ENCODE measurements at regions not wholly inside any gene's neighbourhood (a gene's known extent, or its start where the extent isn't known, plus 50 kb on each side); places are given as distances from the start of the nearest gene placed in this dataset.
"Not testable (repeated sequence)": the region's sequence is repeated elsewhere in the genome, so short reads cannot be mapped to it uniquely, and the experiment has no call there.

DNA sequence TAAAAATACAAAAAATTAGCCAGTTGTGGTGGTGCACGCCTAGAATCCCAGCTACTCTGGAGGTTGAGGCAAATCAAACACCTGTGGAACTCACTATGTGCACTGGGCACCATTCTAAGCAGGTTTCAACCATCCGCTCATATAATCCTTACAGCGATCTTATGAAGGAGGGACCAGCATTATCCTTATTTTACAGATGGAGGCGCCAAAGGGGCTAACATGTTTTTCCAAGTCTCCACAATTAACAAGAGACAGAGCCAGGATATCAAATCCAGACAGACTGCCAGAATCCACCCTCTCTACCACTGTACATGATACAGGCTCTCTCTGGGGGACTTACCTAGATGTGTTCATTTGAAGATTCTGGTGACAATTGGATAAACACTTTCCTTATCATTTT, 479.0 kb downstream of the XYLT1 start:
- H3K27ac ChIP-seq (ENCODE audit: low read length), result no peak overlapping the region
- no peaks in the 10 kb centered on the region for H4K20me1 ChIP-seq (ENCODE audit: insufficient read depth, low read depth, low read length)
- DNase-seq, result no peak
- H3K4me3 ChIP-seq (ENCODE audit: low read length), result no peak overlapping the region
- no peaks in the 10 kb centered on the region for H3K9me2 ChIP-seq (replicated peaks; ENCODE audit: insufficient read depth, low read length)
- no peak overlapping the region for H2AFZ ChIP-seq (ENCODE audit: low read length)
- no peak overlapping the region for H3K9ac ChIP-seq (ENCODE audit: low read length)
- H3K36me3 ChIP-seq (ENCODE audit: insufficient read depth, low read length), result no peaks in the 10 kb centered on the region
- no peaks in the 10 kb centered on the region for H3K79me2 ChIP-seq (ENCODE audit: low read length)
- no peak overlapping the region for H3K4me2 ChIP-seq (ENCODE audit: low read depth, low read length, poor library complexity, severe bottlenecking)
- H3K9me3 ChIP-seq (ENCODE audit: low read length), result no peaks in the 10 kb centered on the region
- H3K27me3 ChIP-seq (ENCODE audit: low read length), result no peaks in the 10 kb centered on the region
- no peaks in the 10 kb centered on the region for H3K4me1 ChIP-seq (ENCODE audit: low read length)

DNA sequence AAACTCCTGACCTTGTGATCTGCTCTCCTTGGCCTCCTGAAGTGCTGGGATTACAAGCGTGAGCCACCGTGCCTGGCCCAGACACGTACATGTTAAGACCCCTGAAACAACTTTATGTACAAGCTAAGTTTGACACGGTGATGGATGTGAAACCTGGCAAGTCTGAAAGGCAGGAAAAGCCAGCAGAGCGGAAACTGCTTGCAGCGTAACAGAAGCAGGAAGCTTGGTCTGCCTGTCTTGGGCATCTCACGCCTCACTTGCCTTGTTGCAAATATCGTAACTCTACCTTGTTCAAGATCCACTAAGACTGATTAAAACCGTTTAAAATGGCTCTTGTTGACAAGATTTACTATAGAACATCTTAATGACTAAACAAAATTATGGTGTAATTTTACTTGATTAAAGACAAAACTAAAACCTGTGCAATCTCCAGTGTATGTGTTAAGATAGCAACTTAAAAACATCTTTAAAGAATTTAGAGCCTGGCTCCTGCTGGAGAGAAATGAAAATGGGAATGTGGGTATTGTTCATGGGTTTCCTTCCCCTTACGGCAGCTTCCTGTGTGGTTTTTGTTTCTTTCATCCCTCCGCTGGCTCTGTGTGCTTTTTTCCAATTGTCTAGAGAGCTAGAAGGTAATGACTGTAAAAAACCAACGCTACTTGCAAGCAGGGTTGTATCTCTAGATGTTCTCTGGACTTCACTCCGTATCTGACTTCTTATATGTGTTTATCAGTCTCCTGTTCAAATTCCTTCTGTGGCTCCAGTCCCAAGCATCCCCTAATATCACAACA, 477.6 kb downstream of the XYLT1 start:
- no peak overlapping the region for H3K4me2 ChIP-seq (ENCODE audit: low read depth, low read length, poor library complexity, severe bottlenecking)
- no peak overlapping the region for H2AFZ ChIP-seq (ENCODE audit: low read length)
- H3K9ac ChIP-seq (ENCODE audit: low read length), result no peak overlapping the region
- H3K9me2 ChIP-seq (replicated peaks; ENCODE audit: insufficient read depth, low read length), result no peaks in the 10 kb centered on the region
- no peaks in the 10 kb centered on the region for H3K27me3 ChIP-seq (ENCODE audit: low read length)
- no peaks in the 10 kb centered on the region for H4K20me1 ChIP-seq (ENCODE audit: insufficient read depth, low read depth, low read length)
- no peak for DNase-seq
- no peak overlapping the region for H3K27ac ChIP-seq (ENCODE audit: low read length)
- H3K79me2 ChIP-seq (ENCODE audit: low read length), result no peaks in the 10 kb centered on the region
- H3K9me3 ChIP-seq (ENCODE audit: low read length), result no peaks in the 10 kb centered on the region
- no peak overlapping the region for H3K4me3 ChIP-seq (ENCODE audit: low read length)
- no peaks in the 10 kb centered on the region for H3K36me3 ChIP-seq (ENCODE audit: insufficient read depth, low read length)
- no peaks in the 10 kb centered on the region for H3K4me1 ChIP-seq (ENCODE audit: low read length)

DNA sequence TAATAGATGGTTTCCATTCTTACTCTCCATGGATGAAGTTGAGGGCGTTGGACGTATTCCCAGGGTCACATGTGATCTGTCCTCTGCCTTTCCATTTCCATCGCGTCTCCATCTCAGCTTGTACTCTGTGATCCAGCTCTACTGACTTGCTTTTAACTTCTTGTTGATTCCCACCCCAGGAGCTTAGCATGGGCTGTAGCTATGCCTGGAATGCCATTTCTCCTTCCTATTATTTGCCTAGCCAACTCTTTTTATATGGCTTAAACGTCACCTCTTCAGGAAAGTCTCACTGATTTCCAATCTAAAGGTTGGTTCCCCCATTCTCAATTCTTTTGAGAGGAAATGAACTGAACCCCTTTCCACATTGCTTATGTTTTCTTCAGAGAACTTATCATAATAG, 475.9 kb downstream of the XYLT1 start:
- Histone ChIP-seq H3K27ac (ENCODE audit: low read length) (no peak overlapping the region), H3K4me1 (ENCODE audit: low read length) (no peaks in the 10 kb centered on the region), H2AFZ (ENCODE audit: low read length) (no peak overlapping the region), H3K9me3 (ENCODE audit: low read length) (no peaks in the 10 kb centered on the region), H3K4me3 (ENCODE audit: low read length) (no peak overlapping the region), H3K9ac (ENCODE audit: low read length) (no peak overlapping the region), H3K36me3 (ENCODE audit: insufficient read depth, low read length) (no peaks in the 10 kb centered on the region), H3K4me2 (ENCODE audit: low read depth, low read length, poor library complexity, severe bottlenecking) (no peak overlapping the region), H3K27me3 (ENCODE audit: low read length) (no peaks in the 10 kb centered on the region), H3K79me2 (ENCODE audit: low read length) (no peaks in the 10 kb centered on the region), H3K9me2 (replicated peaks; ENCODE audit: insufficient read depth, low read length) (no peaks in the 10 kb centered on the region), H4K20me1 (ENCODE audit: insufficient read depth, low read depth, low read length) (no peaks in the 10 kb centered on the region)
- DNase-seq, result no peak

DNA sequence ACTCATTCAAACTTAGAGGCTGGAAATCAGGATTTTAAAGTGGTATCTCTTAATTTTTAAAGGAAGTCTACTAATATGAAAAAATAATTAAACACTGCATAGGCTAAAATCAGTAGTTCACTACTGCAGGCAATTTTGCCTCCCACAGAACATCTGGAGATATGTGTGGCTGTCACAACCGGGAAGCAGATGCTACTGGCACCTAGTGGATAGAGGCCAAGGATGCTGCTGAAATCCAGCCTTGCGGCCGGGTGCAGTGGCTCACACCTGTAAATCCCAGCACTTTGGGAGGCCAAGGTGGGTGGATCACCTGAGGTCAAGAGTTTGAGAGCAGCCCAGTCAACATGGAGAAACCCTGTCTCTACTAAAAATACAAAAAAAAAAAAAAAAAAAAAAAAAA, 473.9 kb downstream of the XYLT1 start:
- H3K4me2 ChIP-seq (ENCODE audit: low read depth, low read length, poor library complexity, severe bottlenecking), result no peak overlapping the region
- no peaks in the 10 kb centered on the region for H3K9me3 ChIP-seq (ENCODE audit: low read length)
- no peak overlapping the region for H3K27ac ChIP-seq (ENCODE audit: low read length)
- no peak overlapping the region for H3K4me3 ChIP-seq (ENCODE audit: low read length)
- no peaks in the 10 kb centered on the region for H3K36me3 ChIP-seq (ENCODE audit: insufficient read depth, low read length)
- H3K4me1 ChIP-seq (ENCODE audit: low read length), result no peaks in the 10 kb centered on the region
- no peaks in the 10 kb centered on the region for H3K27me3 ChIP-seq (ENCODE audit: low read length)
- H4K20me1 ChIP-seq (ENCODE audit: insufficient read depth, low read depth, low read length), result no peaks in the 10 kb centered on the region
- H3K9ac ChIP-seq (ENCODE audit: low read length), result no peak overlapping the region
- H3K79me2 ChIP-seq (ENCODE audit: low read length), result no peaks in the 10 kb centered on the region
- DNase-seq, result no peak
- H2AFZ ChIP-seq (ENCODE audit: low read length), result no peak overlapping the region
- H3K9me2 ChIP-seq (replicated peaks; ENCODE audit: insufficient read depth, low read length), result no peaks in the 10 kb centered on the region

DNA sequence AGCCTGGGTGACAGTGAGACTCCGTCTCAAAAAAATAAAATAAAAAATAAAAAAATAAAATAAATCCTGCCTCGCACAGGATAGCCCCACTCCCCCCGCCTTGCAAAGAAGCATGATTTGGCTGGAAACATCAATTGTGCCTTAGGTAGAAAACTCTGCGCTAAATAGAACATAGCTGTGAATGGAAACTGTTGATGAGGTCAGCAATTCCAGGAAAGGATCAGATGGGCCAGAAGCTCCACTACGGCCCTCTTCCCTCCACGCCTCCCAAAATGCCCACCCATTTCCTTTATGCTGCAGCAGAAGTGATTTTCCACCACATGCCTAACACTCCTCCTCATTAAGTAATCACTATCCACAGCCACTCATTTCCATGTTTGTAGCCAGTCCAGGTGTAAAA, 473.4 kb downstream of the XYLT1 start:
- no peaks in the 10 kb centered on the region for H3K36me3 ChIP-seq (ENCODE audit: insufficient read depth, low read length)
- no peaks in the 10 kb centered on the region for H3K27me3 ChIP-seq (ENCODE audit: low read length)
- H3K9me3 ChIP-seq (ENCODE audit: low read length), result no peaks in the 10 kb centered on the region
- H3K79me2 ChIP-seq (ENCODE audit: low read length), result no peaks in the 10 kb centered on the region
- DNase-seq, result no peak
- no peaks in the 10 kb centered on the region for H3K9me2 ChIP-seq (replicated peaks; ENCODE audit: insufficient read depth, low read length)
- H2AFZ ChIP-seq (ENCODE audit: low read length), result no peak overlapping the region
- no peak overlapping the region for H3K4me2 ChIP-seq (ENCODE audit: low read depth, low read length, poor library complexity, severe bottlenecking)
- no peaks in the 10 kb centered on the region for H3K4me1 ChIP-seq (ENCODE audit: low read length)
- no peaks in the 10 kb centered on the region for H4K20me1 ChIP-seq (ENCODE audit: insufficient read depth, low read depth, low read length)
- H3K4me3 ChIP-seq (ENCODE audit: low read length), result no peak overlapping the region
- no peak overlapping the region for H3K27ac ChIP-seq (ENCODE audit: low read length)
- H3K9ac ChIP-seq (ENCODE audit: low read length), result no peak overlapping the region

DNA sequence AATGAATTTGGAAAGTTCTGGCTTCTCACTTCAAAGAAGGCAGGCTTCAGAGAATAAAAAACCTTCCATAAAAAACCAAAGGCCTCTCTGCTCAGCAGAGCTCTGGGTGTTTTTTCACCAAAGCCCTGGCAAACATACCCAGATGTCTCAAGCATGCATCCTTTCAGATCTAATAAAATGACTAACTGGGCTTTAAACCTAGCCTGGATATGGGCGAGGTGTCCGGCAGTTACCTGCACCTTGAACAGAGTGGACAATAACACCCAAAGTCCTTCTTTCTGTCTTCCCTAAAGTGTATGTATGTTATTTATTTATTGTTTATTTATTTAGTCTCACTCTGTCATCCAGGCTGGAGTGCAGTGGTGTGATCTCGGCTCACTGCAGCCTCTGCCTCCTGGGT, 469.3 kb downstream of the XYLT1 start:
- Histone ChIP-seq H3K79me2 (ENCODE audit: low read length) (no peaks in the 10 kb centered on the region), H4K20me1 (ENCODE audit: insufficient read depth, low read depth, low read length) (no peaks in the 10 kb centered on the region), H3K9ac (ENCODE audit: low read length) (no peak overlapping the region), H3K36me3 (ENCODE audit: insufficient read depth, low read length) (no peaks in the 10 kb centered on the region), H3K9me3 (ENCODE audit: low read length) (no peaks in the 10 kb centered on the region), H3K4me3 (ENCODE audit: low read length) (no peak overlapping the region), H2AFZ (ENCODE audit: low read length) (no peak overlapping the region), H3K27me3 (ENCODE audit: low read length) (no peaks in the 10 kb centered on the region), H3K4me1 (ENCODE audit: low read length) (no peaks in the 10 kb centered on the region), H3K4me2 (ENCODE audit: low read depth, low read length, poor library complexity, severe bottlenecking) (no peak overlapping the region), H3K9me2 (replicated peaks; ENCODE audit: insufficient read depth, low read length) (no peaks in the 10 kb centered on the region), H3K27ac (ENCODE audit: low read length) (no peak overlapping the region)
- DNase-seq, result no peak

DNA sequence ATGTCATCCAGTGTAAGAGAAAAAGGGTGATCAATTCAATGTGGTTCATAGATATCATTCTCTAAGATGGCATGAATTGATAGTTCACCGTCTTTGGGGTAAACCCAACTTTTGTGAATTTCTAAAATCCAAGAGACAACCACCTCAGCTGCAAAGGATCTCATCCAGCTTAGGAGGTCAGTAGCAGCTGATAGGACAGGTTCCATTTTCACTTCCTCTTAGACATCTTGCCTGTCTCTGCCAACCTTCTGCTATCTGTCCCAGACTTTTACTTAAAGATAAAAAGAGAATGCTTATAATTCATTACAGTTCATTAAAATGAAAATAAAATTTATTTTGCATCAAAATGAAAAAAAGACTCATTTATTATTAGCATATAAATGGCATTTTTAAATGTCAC, 468.2 kb downstream of the XYLT1 start:
- no peaks in the 10 kb centered on the region for H3K79me2 ChIP-seq (ENCODE audit: low read length)
- H3K4me1 ChIP-seq (ENCODE audit: low read length), result no peaks in the 10 kb centered on the region
- no peak overlapping the region for H3K4me2 ChIP-seq (ENCODE audit: low read depth, low read length, poor library complexity, severe bottlenecking)
- no peak overlapping the region for H3K9ac ChIP-seq (ENCODE audit: low read length)
- H3K9me2 ChIP-seq (replicated peaks; ENCODE audit: insufficient read depth, low read length), result no peaks in the 10 kb centered on the region
- H4K20me1 ChIP-seq (ENCODE audit: insufficient read depth, low read depth, low read length), result no peaks in the 10 kb centered on the region
- no peak overlapping the region for H3K4me3 ChIP-seq (ENCODE audit: low read length)
- H3K27me3 ChIP-seq (ENCODE audit: low read length), result no peaks in the 10 kb centered on the region
- no peak overlapping the region for H3K27ac ChIP-seq (ENCODE audit: low read length)
- H2AFZ ChIP-seq (ENCODE audit: low read length), result no peak overlapping the region
- no peaks in the 10 kb centered on the region for H3K9me3 ChIP-seq (ENCODE audit: low read length)
- no peak for DNase-seq
- H3K36me3 ChIP-seq (ENCODE audit: insufficient read depth, low read length), result no peaks in the 10 kb centered on the region

DNA sequence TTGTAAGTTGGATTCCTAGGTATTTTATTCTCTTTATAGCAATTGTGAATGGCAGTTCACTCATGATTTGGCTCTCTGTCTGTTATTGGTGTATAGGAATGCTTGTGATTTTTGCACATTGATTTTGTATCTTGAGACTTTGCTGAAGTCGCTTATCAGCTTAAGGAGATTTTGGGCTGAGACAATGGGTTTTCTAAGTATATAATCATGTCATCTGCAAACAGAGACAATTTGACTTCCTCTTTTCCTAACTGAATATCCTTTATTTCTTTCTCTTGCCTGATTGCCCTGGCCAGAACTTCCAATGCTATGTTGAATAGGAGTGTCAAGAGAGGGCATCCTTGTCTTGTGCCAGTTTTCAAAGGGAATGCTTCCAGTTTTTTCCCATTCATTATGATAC, 464.8 kb downstream of the XYLT1 start:
- H3K9ac ChIP-seq (ENCODE audit: low read length); H3K9me2 ChIP-seq (replicated peaks; ENCODE audit: insufficient read depth, low read length); H3K4me3 ChIP-seq (ENCODE audit: low read length); H3K4me1 ChIP-seq (ENCODE audit: low read length); H3K9me3 ChIP-seq (ENCODE audit: low read length); H3K36me3 ChIP-seq (ENCODE audit: insufficient read depth, low read length); H2AFZ ChIP-seq (ENCODE audit: low read length); H3K4me2 ChIP-seq (ENCODE audit: low read depth, low read length, poor library complexity, severe bottlenecking); H3K79me2 ChIP-seq (ENCODE audit: low read length); DNase-seq; H4K20me1 ChIP-seq (ENCODE audit: insufficient read depth, low read depth, low read length); H3K27ac ChIP-seq (ENCODE audit: low read length); H3K27me3 ChIP-seq (ENCODE audit: low read length): not testable (repeated sequence)

Measured in Karpas-422 (cell line).